Neutrophil (primary cell): ENCODE measurements at regions not wholly inside any gene's neighbourhood (a gene's known extent, or its start where the extent isn't known, plus 50 kb on each side); places are given as distances from the start of the nearest gene placed in this dataset.

Experiments
- H3K27ac ChIP-seq: fragments of 200-600 bp; sonication (generic); 2 replicates; pipeline ENCODE4 v1.5.1; 2016; ENCODE audit warnings: mild to moderate bottlenecking, moderate library complexity
- H3K27me3 ChIP-seq: fragments of 200-600 bp; sonication (generic); 2 replicates; pipeline ENCODE4 v1.6.0; 2016; ENCODE audit warnings: mild to moderate bottlenecking
- H3K36me3 ChIP-seq: fragments of 200-600 bp; sonication (generic); 2 replicates; pipeline ENCODE4 v1.5.1; 2017
- H3K4me1 ChIP-seq, 2 experiments: fragments of 200-600 bp in 1 of 2; sonication (generic) in 1 of 2; 1 replicate in 1 of 2; 2 replicates in 1 of 2; pipeline versions ENCODE4 v1.5.1 to v1.6.1; 2013 to 2016; ENCODE audit warnings: low read depth in 1 of 2, low read length in 1 of 2, mild to moderate bottlenecking in 1 of 2, moderate library complexity in 1 of 2; ENCODE audit not compliant: control insufficient read depth in 1 of 2, insufficient read depth in 1 of 2
- H3K4me3 ChIP-seq, 2 experiments: fragments of 200-600 bp in 1 of 2; sonication (generic) in 1 of 2; 1 replicate in 1 of 2; 2 replicates in 1 of 2; pipeline ENCODE4 v1.5.1; 2013 to 2016; ENCODE audit warnings: low read depth in 1 of 2, low read length in 1 of 2, mild to moderate bottlenecking in 1 of 2, moderate library complexity in 1 of 2
- H3K9me3 ChIP-seq: fragments of 200-600 bp; sonication (generic); 2 replicates; pipeline ENCODE4 v1.5.1; 2016
- CTCF ChIP-seq: fragments of 200-600 bp; sonication (generic); IDR thresholded peaks from 2 replicates; pipeline ENCODE4 v1.5.1; 2016; ENCODE audit warnings: antibody characterized with exemption

- H3K4me3 ChIP-seq: no peak overlapping the region
- no peak for TF ChIP-seq CTCF
- no peak overlapping the region for H3K27ac ChIP-seq
- H3K9me3 ChIP-seq: no peaks in the 10 kb centered on the region
- no peaks in the 10 kb centered on the region for H3K27me3 ChIP-seq
- H3K36me3 ChIP-seq: no peaks in the 10 kb centered on the region
- no peaks in the 10 kb centered on the region for H3K4me1 ChIP-seq
Observed at GRCh38 chr3:16723978-16724377, 118.8 kb upstream of the DAZL start.

DNA sequence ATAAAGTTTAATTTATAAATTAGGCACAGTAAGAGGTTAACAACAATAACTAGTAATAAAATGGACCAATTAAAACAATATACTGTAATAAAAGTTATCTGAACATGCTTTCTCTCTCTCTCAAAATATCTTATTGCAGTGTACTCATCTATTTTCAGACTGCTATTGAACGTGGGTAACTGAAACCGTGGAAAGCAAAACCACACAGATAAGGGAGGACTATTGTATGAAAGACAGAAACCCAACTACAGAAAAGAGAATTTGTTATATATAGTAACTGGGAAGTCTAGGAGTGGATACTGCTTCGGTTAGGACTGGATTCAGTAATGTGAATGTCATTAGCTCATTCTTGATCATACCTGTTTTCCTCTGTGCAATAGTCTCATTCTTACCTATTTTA is 119.3 kb upstream of the DAZL start:
- TF ChIP-seq CTCF: no peak
- Histone ChIP-seq H3K36me3 (no peaks in the 10 kb centered on the region), H3K4me1 (no peaks in the 10 kb centered on the region)

DNA sequence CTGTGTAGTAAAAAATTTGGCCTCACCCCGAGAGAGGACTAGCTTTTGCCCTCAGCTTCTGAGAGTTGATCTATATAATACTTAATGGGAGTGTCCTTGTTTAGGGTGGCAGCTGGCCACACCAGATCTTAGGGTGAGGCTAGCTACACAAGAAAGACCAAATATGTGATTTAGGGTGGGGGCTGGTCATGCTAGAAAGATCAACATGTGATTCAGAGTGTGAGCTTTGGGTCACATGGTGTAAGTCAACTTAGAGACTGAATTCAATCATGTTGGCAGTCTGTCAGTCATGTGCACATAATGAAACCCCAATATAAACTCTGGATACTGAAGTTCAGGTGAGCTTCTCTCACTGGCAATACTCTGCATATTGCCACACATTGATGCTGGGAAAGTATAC is 120.7 kb upstream of the DAZL start:
- Histone ChIP-seq H3K27ac (no peak overlapping the region), H3K36me3 (no peaks in the 10 kb centered on the region), H3K9me3 (no peaks in the 10 kb centered on the region), H3K4me1 (no peaks in the 10 kb centered on the region), H3K27me3 (no peaks in the 10 kb centered on the region), H3K4me3 (no peak overlapping the region)
- TF ChIP-seq CTCF: no peak

More for the DNA sequence above, 119.3 kb upstream of the DAZL start:
- H3K27ac ChIP-seq: no peak overlapping the region
- H3K27me3 ChIP-seq: no peaks in the 10 kb centered on the region
- H3K4me3 ChIP-seq: no peak overlapping the region
- no peaks in the 10 kb centered on the region for H3K9me3 ChIP-seq

GRCh38 chr3:16728770-16729745 is 123.8 kb upstream of the DAZL start:
- no peak overlapping the region for H3K27ac ChIP-seq
- no peaks in the 10 kb centered on the region for H3K4me1 ChIP-seq
- no peak overlapping the region for H3K4me3 ChIP-seq
- no peaks in the 10 kb centered on the region for H3K27me3 ChIP-seq
- TF ChIP-seq CTCF: no peak
- H3K9me3 ChIP-seq: no peaks in the 10 kb centered on the region
- no peaks in the 10 kb centered on the region for H3K36me3 ChIP-seq

- no peaks in the 10 kb centered on the region for H3K9me3 ChIP-seq
- H3K27me3 ChIP-seq: no peaks in the 10 kb centered on the region
- H3K36me3 ChIP-seq: no peaks in the 10 kb centered on the region
- no peak overlapping the region for H3K4me3 ChIP-seq
- no peak overlapping the region for H3K27ac ChIP-seq
- H3K4me1 ChIP-seq: no peaks in the 10 kb centered on the region
- no peak for TF ChIP-seq CTCF
Observed at GRCh38 chr3:16738451-16738850, 133.2 kb upstream of the DAZL start.
